ENCODE measurements at regions not wholly inside any gene's neighbourhood (a gene's known extent, or its start where the extent isn't known, plus 50 kb on each side); places are given as distances from the start of the nearest gene placed in this dataset.
"Not testable (repeated sequence)": the region's sequence is repeated elsewhere in the genome, so short reads cannot be mapped to it uniquely, and the experiment has no call there.

- not testable (repeated sequence) for TF ChIP-seq CTCF (IDR thresholded peaks at IDR 0.05; ENCODE audit: low read length); EZH2 (IDR thresholded peaks at IDR 0.05; ENCODE audit: borderline replicate concordance, low read length)
These were observed 121.1 kb downstream of the FAM72C start for GRCh38 chr1:143850637-143851036.

All from OCI-LY1 (cell line).